H9 (cell line): ENCODE measurements at regions not wholly inside any gene's neighbourhood (a gene's known extent, or its start where the extent isn't known, plus 50 kb on each side); places are given as distances from the start of the nearest gene placed in this dataset.

Experiments
- DNase-seq: peaks from one replicate; pipeline ENCODE4 v3.0.0-alpha.2; 2017
- H2AFZ ChIP-seq: one replicate; pipeline ENCODE4 v1.6.1; 2013; ENCODE audit warnings: mild to moderate bottlenecking, low read length, control low read depth, moderate library complexity
- H2AK5ac ChIP-seq: 2 replicates; pipeline ENCODE4 v1.6.1; 2013; ENCODE audit warnings: low read length, control low read depth, mixed read lengths; ENCODE audit not compliant: insufficient read length
- H2BK120ac ChIP-seq: one replicate; pipeline ENCODE4 v1.6.1; 2013; ENCODE audit warnings: low read depth, mild to moderate bottlenecking, low read length, control low read depth, inconsistent platforms; ENCODE audit not compliant: poor library complexity, severe bottlenecking
- H2BK12ac ChIP-seq: 2 replicates; pipeline ENCODE4 v1.6.1; 2013; ENCODE audit warnings: low read length, control low read depth, mixed read lengths, low read depth; ENCODE audit not compliant: insufficient read length
- H2BK15ac ChIP-seq: 2 replicates; pipeline ENCODE4 v1.6.1; 2013; ENCODE audit warnings: low read depth, low read length, control low read depth
- H2BK20ac ChIP-seq: one replicate; pipeline ENCODE4 v1.6.1; 2013; ENCODE audit warnings: low read depth, mild to moderate bottlenecking, low read length, control low read depth, inconsistent platforms; ENCODE audit not compliant: poor library complexity, severe bottlenecking
- H2BK5ac ChIP-seq: 2 replicates; pipeline ENCODE4 v1.6.1; 2013; ENCODE audit warnings: low read length, control low read depth, mixed read lengths; ENCODE audit not compliant: insufficient read length
- H3K14ac ChIP-seq: 2 replicates; pipeline ENCODE4 v1.6.1; 2013; ENCODE audit warnings: low read length, control low read depth; ENCODE audit not compliant: insufficient read depth
- H3K18ac ChIP-seq: 2 replicates; pipeline ENCODE4 v1.6.1; 2013; ENCODE audit warnings: low read depth, mild to moderate bottlenecking, mixed read lengths, low read length, control low read depth; ENCODE audit not compliant: insufficient read length
- H3K23ac ChIP-seq: 2 replicates; pipeline ENCODE4 v1.6.1; 2013; ENCODE audit warnings: low read length, control low read depth, mixed read lengths, low read depth; ENCODE audit not compliant: insufficient read length
- H3K23me2 ChIP-seq: 2 replicates; pipeline ENCODE4 v1.6.1; 2013; ENCODE audit warnings: low read depth, mild to moderate bottlenecking, mixed read lengths, low read length, control low read depth; ENCODE audit not compliant: insufficient read length, poor library complexity, severe bottlenecking
- H3K27ac ChIP-seq: 2 replicates; pipeline ENCODE4 v1.5.1; 2013; ENCODE audit warnings: low read length, control low read depth, mixed read lengths, low read depth; ENCODE audit not compliant: insufficient read length
- H3K27me3 ChIP-seq: 2 replicates; pipeline ENCODE4 v1.6.1; 2013; ENCODE audit warnings: low read length, control low read depth, inconsistent platforms; ENCODE audit not compliant: insufficient read depth
- H3K4ac ChIP-seq: 2 replicates; pipeline ENCODE4 v1.6.1; 2013; ENCODE audit warnings: low read depth, mild to moderate bottlenecking, control low read depth, inconsistent platforms, low read length, moderate library complexity
- H3K4me1 ChIP-seq: 2 replicates; pipeline ENCODE4 v1.6.1; 2013; ENCODE audit warnings: low read length, control low read depth, inconsistent platforms; ENCODE audit not compliant: insufficient read depth
- H3K4me2 ChIP-seq: 2 replicates; pipeline ENCODE4 v1.6.1; 2013; ENCODE audit warnings: low read length, control low read depth, mixed read lengths; ENCODE audit not compliant: insufficient read length, insufficient read depth
- H3K56ac ChIP-seq: 2 replicates; pipeline ENCODE4 v1.6.1; 2013; ENCODE audit warnings: low read depth, mild to moderate bottlenecking, mixed read lengths, low read length, control low read depth; ENCODE audit not compliant: insufficient read length
- H3K79me1 ChIP-seq: 2 replicates; pipeline ENCODE4 v1.6.1; 2013; ENCODE audit warnings: low read depth, mild to moderate bottlenecking, moderate library complexity, low read length, control low read depth, inconsistent platforms; ENCODE audit not compliant: insufficient read depth, poor library complexity, severe bottlenecking
- H3K79me2 ChIP-seq: 2 replicates; pipeline ENCODE4 v1.6.1; 2013; ENCODE audit warnings: low read length, control low read depth, inconsistent platforms; ENCODE audit not compliant: insufficient read depth
- H3K9ac ChIP-seq: 2 replicates; pipeline ENCODE4 v1.6.1; 2013; ENCODE audit warnings: low read length, control low read depth, mixed read lengths; ENCODE audit not compliant: insufficient read length; ENCODE audit errors: extremely low read depth
- H3K9me3 ChIP-seq: one replicate; pipeline ENCODE4 v1.6.1; 2013; ENCODE audit warnings: low read depth, low read length, inconsistent platforms; ENCODE audit not compliant: control insufficient read depth
- H3T11ph ChIP-seq: one replicate; pipeline ENCODE4 v1.6.1; 2013; ENCODE audit warnings: mild to moderate bottlenecking, low read length, control low read depth, inconsistent platforms
- H4K20me1 ChIP-seq: one replicate; pipeline ENCODE4 v1.6.1; 2013; ENCODE audit not compliant: control insufficient read depth, insufficient read length, insufficient read depth
- H4K5ac ChIP-seq: 2 replicates; pipeline ENCODE4 v1.6.1; 2013; ENCODE audit warnings: low read depth, mild to moderate bottlenecking, mixed read lengths, low read length, control low read depth; ENCODE audit not compliant: insufficient read length
- H4K8ac ChIP-seq: replicated peaks from 2 replicates; pipeline ENCODE4 v1.6.1; 2013; ENCODE audit warnings: low read length, control low read depth, mixed read lengths, low read depth; ENCODE audit not compliant: insufficient read length
- H4K91ac ChIP-seq: 2 replicates; pipeline ENCODE4 v1.6.1; 2013; ENCODE audit warnings: low read depth, mild to moderate bottlenecking, moderate library complexity, mixed read lengths, low read length, control low read depth; ENCODE audit not compliant: insufficient read length
- H3K27ac Mint-ChIP-seq, 3 experiments: 2 replicates in 2 of 3; 3 replicates in 1 of 3; pipeline ENCODE4 v1.8.0; 2020 to 2021; ENCODE audit warnings: mixed read lengths in 3 of 3, mild to moderate bottlenecking in 1 of 3, moderate library complexity in 1 of 3
- H3K27me3 Mint-ChIP-seq: 2 replicates; pipeline ENCODE4 v1.8.0; 2021; ENCODE audit warnings: low read depth, mild to moderate bottlenecking, moderate library complexity, mixed read lengths
- H3K36me3 Mint-ChIP-seq, 3 experiments: 2 replicates in 2 of 3; 3 replicates in 1 of 3; pipeline ENCODE4 v1.8.0; 2020 to 2021; ENCODE audit warnings: low read depth in 3 of 3, mixed read lengths in 3 of 3; ENCODE audit not compliant: insufficient read depth in 1 of 3
- H3K4me1 Mint-ChIP-seq, 2 experiments: 2 replicates each; pipeline ENCODE4 v1.8.0; 2020; ENCODE audit warnings: mixed read lengths in 2 of 2
- H3K4me3 Mint-ChIP-seq, 2 experiments: 2 replicates in 1 of 2; 3 replicates in 1 of 2; pipeline ENCODE4 v1.8.0; 2020 to 2021; ENCODE audit warnings: mild to moderate bottlenecking in 2 of 2, mixed read lengths in 2 of 2, moderate library complexity in 1 of 2
- H3K9me3 Mint-ChIP-seq, 2 experiments: 2 replicates in 1 of 2; 3 replicates in 1 of 2; pipeline ENCODE4 v1.8.0; 2020; ENCODE audit warnings: mild to moderate bottlenecking in 2 of 2, mixed read lengths in 2 of 2, moderate library complexity in 1 of 2
- CTCF ChIP-seq: fragments of 200-600 bp; sonication (generic); conservative IDR thresholded peaks from 3 replicates; pipeline ENCODE4 v1.8.0; 2021; ENCODE audit warnings: antibody characterized with exemption, mild to moderate bottlenecking
- WGBS: extraction: QIAGEN DNeasy Blood & Tissue Kit; methylation state at CpG from one replicate; pipeline ENCODE4 v1.1.7; 2013; ENCODE audit warnings: missing lambda C conversion rate, low lambda C conversion rate, mixed read lengths; ENCODE audit not compliant: insufficient read length; ENCODE audit errors: extremely low coverage; 5-methylcytosine and 5-hydroxymethylcytosine counted together

- H2BK12ac ChIP-seq, result no peak overlapping the region
Measured at GRCh38 chr2:240374085-240374907, 61.2 kb upstream of the GPC1 start.

More at GRCh38 chr2:240374085-240374907, 61.2 kb upstream of the GPC1 start:
- no peak overlapping the region for H3K56ac ChIP-seq
- H2AK5ac ChIP-seq, result no peak overlapping the region
- no peaks in the 10 kb centered on the region for H3K23me2 ChIP-seq
- H3K36me3 Mint-ChIP-seq, result no peaks in the 10 kb centered on the region
- no peak overlapping the region for H2BK120ac ChIP-seq
- H3K4me1 ChIP-seq, result no peaks in the 10 kb centered on the region
- H3K9ac ChIP-seq, result no peak overlapping the region
- H4K5ac ChIP-seq, result no peak overlapping the region
- no peak overlapping the region for H2BK5ac ChIP-seq
- H3K79me2 ChIP-seq, result no peaks in the 10 kb centered on the region
- H2BK15ac ChIP-seq, result no peak overlapping the region
- H3K79me1 ChIP-seq, result no peaks in the 10 kb centered on the region
- no peaks in the 10 kb centered on the region for H3K27me3 ChIP-seq
- no peak overlapping the region for H4K8ac ChIP-seq
- H3K4me3 Mint-ChIP-seq, result no peak overlapping the region
- no peaks in the 10 kb centered on the region for H4K20me1 ChIP-seq
- no peak overlapping the region for H4K91ac ChIP-seq
- H3K14ac ChIP-seq, result no peak overlapping the region
- H3K23ac ChIP-seq, result no peak overlapping the region
- no peak for DNase-seq
- H3K27ac ChIP-seq, result no peak overlapping the region
- H3K27me3 Mint-ChIP-seq, result peaks cover 11% of the 10 kb centered on the region
- H3K4me2 ChIP-seq, result no peak overlapping the region
- H2AFZ ChIP-seq, result no peak overlapping the region
- H3K9me3 ChIP-seq, result no peaks in the 10 kb centered on the region
- no peaks in the 10 kb centered on the region for H3K4me1 Mint-ChIP-seq
- no peak overlapping the region for H3K27ac Mint-ChIP-seq
- H3K4ac ChIP-seq, result no peak overlapping the region
- H3K18ac ChIP-seq, result no peak overlapping the region
- no peak for TF ChIP-seq CTCF
- H2BK20ac ChIP-seq, result no peak overlapping the region
- no peaks in the 10 kb centered on the region for H3K9me3 Mint-ChIP-seq
- no peak overlapping the region for H3T11ph ChIP-seq
- WGBS, result no CpG with 5 or more reads among the region's 22 CpGs
